C1 segment of cervical spinal cord (tissue), 14 donors: ENCODE measurements at regions not wholly inside any gene's neighbourhood (a gene's known extent, or its start where the extent isn't known, plus 50 kb on each side); places are given as distances from the start of the nearest gene placed in this dataset.
"Not testable (repeated sequence)": the region's sequence is repeated elsewhere in the genome, so short reads cannot be mapped to it uniquely, and the experiment has no call there.

Experiments used
- DNase-seq, 14 donors: peaks; one replicate each; lab custom pipeline; 2025; lab: John Stamatoyannopoulos, UW

GRCh38 chr5:56302027-56302426 lies 68.9 kb upstream of the ANKRD55 start:
- DNase-seq: no peak

DNA sequence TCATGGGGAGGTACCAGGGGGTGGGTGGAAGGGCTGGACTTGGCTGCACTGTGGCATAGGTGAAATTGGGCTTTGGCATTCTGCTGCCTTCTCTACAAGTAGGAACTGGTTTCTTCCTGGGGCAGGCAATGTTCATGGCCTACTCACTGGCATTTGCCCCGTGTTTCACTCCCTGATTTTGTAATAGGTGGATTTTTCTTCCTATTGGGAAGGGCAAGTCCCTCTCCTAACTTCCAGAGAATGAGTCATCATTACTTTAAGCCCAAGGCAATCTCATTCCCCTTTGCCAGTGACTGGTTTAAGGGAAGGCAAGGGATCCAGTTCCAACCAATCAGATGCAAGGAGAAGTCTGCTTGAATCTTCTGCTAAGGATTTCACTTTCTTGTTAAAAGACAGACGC lies 67.9 kb upstream of the ANKRD55 start:
- no peak for DNase-seq

GRCh38 chr5:56299212-56299611 lies 66.1 kb upstream of the ANKRD55 start:
- DNase-seq: peak in 1 of 14 donors; percentile 22

DNA sequence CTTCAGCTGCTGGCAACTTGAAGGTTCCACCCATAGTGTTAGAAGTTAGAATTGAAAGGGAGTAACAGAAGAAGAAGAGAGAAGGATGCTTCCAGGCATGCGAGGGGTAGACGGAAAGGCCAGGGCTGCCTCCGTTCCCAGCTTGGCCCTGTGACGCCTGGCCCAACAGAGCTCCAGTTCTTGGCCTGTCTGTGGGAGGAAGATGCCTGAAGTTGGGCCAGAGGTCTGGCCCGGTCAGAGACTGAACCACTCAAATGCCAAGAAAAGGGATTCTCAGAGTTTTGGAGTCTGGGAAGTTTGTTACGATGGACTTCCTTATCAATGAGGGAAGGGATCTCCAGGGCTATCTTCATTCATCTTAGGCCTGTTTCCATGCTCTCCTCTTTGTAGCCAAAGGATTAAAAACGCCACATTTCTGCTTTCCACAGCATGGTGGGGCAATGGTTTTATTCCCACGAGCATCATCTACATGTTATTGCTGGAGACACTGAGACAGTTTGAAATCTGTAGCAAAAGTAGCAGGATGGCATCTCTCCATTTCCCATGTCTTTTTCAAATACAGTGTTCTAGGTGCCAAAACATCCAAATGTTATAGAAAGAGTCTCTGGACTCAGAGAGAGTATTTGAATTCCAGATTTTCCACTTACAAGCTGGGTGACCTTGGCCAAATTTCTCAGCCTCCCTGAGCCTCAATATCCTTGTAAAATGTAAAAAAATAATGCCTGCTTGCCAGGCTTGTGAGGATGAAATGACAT lies 65.4 kb upstream of the ANKRD55 start:
- DNase-seq: peak in 1 of 14 donors; percentile 9

DNA sequence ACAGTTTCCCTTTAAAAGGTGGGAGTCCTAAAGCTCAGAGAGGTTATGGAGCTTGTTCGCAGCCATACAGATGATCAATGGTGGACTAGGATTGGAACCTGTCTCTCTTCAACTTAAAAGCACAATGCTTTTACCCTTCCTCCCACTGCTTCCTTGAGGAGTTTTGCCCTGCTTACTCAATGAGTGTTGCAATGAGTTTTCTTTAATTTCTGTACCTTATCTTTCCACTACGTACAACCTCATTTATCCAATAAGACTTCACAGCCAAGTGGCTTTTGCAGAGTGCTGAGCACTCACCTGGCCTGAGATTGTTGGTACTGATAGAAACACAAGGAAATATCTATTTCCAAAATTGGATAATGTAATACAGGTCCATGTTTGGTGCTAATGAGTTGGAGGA lies 64.7 kb upstream of the ANKRD55 start:
- DNase-seq: no peak

DNA sequence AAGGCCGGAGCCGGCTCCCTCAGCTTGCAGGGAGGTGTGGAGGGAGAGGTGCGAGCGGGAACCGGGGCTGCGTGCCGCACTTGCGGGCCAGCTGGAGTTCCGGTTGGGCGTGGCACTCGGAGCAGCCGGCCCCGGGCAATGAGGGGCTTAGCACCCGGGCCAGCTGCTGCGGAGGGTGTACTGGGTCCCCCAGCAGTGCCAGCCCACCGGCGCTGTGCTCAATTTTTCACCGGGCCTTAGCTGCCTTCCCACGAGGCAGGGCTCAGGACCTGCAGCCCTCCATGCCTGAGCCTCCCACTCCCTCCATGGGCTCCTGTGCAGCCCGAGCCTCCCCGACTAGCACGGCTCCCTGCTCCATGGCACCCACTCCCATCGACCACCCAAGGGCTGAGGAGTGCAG lies 62.2 kb upstream of the ANKRD55 start:
- not testable (repeated sequence) for DNase-seq

DNA sequence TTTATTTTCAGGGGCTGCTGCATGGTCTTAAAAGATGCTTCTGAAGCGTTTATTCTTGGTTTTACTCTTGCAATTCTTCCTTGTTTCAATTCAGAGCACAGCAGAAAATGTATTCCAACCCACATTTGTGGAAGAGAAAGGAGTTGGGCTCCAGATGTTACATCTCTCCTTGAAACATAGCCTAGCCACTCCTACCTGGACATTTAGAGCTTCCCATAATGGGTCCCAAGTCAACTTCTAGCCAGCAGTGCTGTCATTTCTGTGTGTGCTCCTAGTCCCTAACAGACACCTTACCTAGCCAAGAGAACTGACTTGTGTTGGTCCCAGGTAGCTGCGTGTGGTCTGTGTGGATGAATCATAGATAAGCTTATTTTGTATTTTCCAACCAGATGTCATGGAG lies 61.2 kb upstream of the ANKRD55 start:
- DNase-seq: no peak

GRCh38 chr5:56292874-56293273 lies 59.7 kb upstream of the ANKRD55 start:
- DNase-seq: not testable (repeated sequence)

DNA sequence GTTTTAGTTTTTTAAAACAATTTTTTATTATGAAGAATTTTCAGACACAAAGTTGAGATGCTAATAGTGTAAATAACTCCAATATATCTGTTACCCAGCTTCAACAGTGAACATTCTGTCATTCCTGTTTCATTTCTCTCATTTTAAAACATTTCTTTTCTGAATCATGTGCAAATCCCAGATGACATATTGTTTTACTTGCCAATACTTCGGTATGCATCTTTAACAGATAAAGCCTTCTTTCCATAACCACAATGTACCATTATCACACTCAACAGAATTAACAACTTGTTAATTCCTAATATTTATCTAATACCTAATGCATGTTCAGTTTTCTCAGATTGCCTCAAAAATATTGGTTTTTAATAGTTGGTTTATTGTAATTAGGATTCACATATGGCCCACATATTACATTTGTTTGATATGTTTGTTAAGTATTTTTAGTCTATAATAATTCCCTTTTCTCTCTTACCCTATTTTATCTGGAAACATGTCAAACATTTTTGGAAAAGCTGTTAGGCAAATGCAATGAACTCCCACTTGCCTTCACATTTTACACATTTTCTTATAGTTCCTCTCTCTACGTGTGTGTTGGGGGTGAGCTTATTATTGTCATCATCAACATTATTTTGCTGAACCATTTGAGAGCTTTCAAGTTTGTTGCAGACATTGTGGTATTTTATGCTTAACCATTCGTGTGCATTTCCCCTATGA lies 58.7 kb upstream of the ANKRD55 start:
- DNase-seq: no peak

DNA sequence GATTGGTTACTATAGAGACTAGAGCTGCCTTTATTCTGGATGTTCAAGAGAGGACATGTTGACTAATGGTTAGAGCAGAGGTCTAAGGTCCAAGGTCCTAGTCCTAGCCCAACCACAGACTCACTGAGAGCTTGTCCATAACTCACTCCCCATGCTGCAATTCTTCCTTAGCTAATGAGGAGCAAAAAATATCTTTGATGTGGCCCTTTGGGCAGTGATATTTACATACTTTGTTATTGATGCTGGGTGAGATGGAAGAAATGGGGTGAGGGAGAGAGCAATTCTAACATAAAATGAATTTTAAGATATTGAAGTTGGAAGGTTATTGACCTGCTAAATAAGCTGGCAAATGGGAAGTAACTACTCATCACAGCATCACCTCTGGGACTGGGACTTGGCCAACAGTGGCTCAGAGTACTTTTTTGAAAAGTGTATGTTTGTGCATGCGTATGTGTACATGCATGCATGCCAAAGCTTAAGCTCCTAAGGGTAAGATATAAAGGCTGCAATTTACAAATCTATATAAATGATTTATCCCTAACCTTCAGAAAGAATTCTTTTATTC lies 58.0 kb upstream of the ANKRD55 start:
- no peak for DNase-seq

GRCh38 chr5:56290378-56291078 lies 57.4 kb upstream of the ANKRD55 start:
- DNase-seq: no peak

GRCh38 chr5:56289602-56289987 lies 56.5 kb upstream of the ANKRD55 start:
- DNase-seq: no peak

- no peak for DNase-seq
Measured at GRCh38 chr5:56288873-56289601, 55.9 kb upstream of the ANKRD55 start.

DNA sequence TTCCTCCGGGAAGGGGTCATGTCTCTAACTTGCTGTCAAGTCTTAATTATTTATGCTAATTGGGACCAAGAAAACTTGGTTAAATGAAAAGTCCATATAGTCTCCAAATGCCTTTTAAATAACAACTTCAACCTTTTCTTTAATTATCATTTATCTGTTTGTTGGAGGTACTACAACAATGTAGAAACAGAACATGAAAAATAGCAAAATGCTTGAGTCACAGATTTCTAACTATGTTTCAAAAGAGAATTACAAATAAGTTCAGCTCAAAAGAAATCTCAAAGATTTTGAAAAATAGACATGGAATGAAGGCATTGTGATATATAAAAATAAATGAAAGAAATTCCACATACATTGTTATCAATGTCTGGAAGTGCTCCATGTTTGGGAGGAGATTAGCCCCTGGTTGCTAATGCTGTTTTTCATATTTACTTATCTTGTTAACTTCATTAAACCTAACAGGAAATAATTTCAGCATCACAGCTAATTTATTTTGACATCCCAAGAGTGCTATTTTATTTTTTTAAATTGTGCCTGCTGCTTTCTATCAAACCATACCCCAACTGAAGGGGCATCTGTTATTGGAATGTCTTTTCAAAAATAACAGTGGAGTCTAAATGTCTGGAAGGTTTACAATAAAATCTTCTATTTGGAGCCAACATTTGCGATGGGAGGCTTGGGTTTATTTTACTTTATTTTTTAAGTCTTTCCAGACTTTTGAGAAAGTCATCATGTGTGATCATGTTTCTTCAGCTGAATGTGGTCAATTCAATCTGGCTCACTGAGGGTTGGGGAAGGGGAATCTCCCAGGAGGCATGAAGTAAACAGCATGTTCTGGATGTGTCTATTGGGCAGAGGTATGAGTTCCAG lies 53.1 kb upstream of the ANKRD55 start:
- no peak for DNase-seq

DNA sequence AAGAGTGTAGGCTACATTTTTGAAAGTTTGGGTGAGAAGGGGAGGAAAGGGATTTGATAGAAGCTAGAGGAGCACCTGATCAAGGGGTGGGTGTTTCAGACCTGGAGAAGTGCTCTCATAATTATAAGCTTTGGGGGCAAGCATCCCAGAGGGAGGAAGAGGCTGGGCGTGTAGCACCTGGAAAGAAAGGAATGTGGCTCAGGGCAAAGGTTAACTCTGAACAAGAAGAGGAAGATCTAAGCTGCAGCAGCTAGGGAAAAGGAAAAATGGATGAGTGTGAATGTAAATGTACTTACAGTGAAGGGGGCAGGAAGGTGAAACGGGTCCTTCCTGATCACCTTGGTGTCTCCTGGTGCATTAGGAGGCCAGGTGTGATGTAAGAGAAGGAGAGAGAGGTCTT lies 49.8 kb upstream of the ANKRD55 start:
- no peak for DNase-seq
